Chondrocyte (in vitro differentiated cells): ENCODE measurements at regions not wholly inside any gene's neighbourhood (a gene's known extent, or its start where the extent isn't known, plus 50 kb on each side); places are given as distances from the start of the nearest gene placed in this dataset.

Experiments used
- DNase-seq: peaks from one replicate; pipeline ENCODE4 v3.0.0; 2021; ENCODE audit warnings: mixed read lengths, low spot score
- H3K27ac Mint-ChIP-seq: one replicate; pipeline ENCODE4 v1.8.0; 2021; ENCODE audit warnings: mild to moderate bottlenecking, moderate library complexity, mixed read lengths; ENCODE audit not compliant: unreplicated experiment
- H3K27me3 Mint-ChIP-seq: 2 replicates; pipeline ENCODE4 v1.8.0; 2021; ENCODE audit warnings: low read depth, mixed read lengths
- H3K36me3 Mint-ChIP-seq: 2 replicates; pipeline ENCODE4 v1.8.0; 2021; ENCODE audit warnings: low read depth, mixed read lengths
- H3K4me1 Mint-ChIP-seq: 2 replicates; pipeline ENCODE4 v1.8.0; 2021; ENCODE audit warnings: low read depth, mild to moderate bottlenecking, mixed read lengths
- H3K4me3 Mint-ChIP-seq: one replicate; pipeline ENCODE4 v1.8.0; 2021; ENCODE audit warnings: mild to moderate bottlenecking, moderate library complexity, mixed read lengths; ENCODE audit not compliant: unreplicated experiment
- H3K9me3 Mint-ChIP-seq: 2 replicates; pipeline ENCODE4 v1.8.0; 2021; ENCODE audit warnings: low read depth, mixed read lengths
- TF ChIP-seq, protein P1 (sequence below): fragments of 200-600 bp; sonication (generic); IDR thresholded peaks from 2 replicates; pipeline ENCODE4 v1.5.0; 2021; ENCODE audit warnings: antibody characterized with exemption, mild to moderate bottlenecking, moderate library complexity

DNA sequence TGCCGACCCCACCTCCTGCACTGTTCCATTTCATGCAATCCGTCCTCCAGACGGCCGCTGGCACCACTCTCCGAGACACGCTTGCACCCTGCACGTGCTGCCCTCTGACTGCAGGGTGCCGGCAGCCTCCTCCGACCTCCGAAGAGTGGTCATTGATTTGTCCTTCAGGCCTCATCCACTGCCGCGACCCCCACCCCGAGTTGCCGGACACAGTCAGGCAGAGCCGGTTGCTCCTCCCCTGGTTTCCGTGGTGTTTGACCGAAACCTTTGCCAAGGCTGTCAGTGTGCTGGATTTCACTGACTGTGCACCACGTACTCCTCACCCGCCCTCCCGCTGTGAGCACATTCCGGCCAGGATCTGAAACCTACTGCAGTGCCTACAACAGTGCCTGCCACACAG is 156.4 kb upstream of the PDE10A start:
- Mint-ChIP-seq H3K4me3 (no peak overlapping the region), H3K27me3 (peaks cover 21% of the 10 kb centered on the region), H3K9me3 (no peaks in the 10 kb centered on the region), H3K36me3 (no peaks in the 10 kb centered on the region), H3K4me1 (no peaks in the 10 kb centered on the region), H3K27ac (no peak overlapping the region)
- DNase-seq: no peak
- TF ChIP-seq, protein P1, sequence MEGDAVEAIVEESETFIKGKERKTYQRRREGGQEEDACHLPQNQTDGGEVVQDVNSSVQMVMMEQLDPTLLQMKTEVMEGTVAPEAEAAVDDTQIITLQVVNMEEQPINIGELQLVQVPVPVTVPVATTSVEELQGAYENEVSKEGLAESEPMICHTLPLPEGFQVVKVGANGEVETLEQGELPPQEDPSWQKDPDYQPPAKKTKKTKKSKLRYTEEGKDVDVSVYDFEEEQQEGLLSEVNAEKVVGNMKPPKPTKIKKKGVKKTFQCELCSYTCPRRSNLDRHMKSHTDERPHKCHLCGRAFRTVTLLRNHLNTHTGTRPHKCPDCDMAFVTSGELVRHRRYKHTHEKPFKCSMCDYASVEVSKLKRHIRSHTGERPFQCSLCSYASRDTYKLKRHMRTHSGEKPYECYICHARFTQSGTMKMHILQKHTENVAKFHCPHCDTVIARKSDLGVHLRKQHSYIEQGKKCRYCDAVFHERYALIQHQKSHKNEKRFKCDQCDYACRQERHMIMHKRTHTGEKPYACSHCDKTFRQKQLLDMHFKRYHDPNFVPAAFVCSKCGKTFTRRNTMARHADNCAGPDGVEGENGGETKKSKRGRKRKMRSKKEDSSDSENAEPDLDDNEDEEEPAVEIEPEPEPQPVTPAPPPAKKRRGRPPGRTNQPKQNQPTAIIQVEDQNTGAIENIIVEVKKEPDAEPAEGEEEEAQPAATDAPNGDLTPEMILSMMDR: no peak

DNA sequence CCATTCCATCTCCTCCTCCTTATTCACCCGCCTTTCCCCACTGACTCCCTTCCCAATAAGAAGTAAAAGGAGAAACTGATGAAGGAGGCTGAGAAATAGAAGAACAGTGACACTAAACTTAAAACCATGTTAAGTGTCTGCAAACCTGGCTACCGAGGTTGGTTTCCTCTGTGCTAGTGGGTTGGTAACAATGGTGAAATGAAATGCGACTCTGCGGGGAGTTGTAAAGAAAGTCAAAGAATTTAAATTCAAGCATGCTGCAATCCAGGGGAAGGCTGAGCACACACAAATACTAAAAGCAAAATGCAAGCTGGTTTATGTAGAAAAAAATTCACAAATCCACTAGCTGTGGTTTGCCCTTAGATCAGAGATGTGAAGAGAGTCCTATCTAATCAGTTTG is 155.2 kb upstream of the PDE10A start:
- peaks cover 24% of the 10 kb centered on the region for H3K27me3 Mint-ChIP-seq
- no peaks in the 10 kb centered on the region for H3K9me3 Mint-ChIP-seq
- no peak for DNase-seq
- no peak overlapping the region for H3K4me3 Mint-ChIP-seq
- H3K4me1 Mint-ChIP-seq: peaks cover under 1% of the 10 kb centered on the region
- H3K36me3 Mint-ChIP-seq: no peaks in the 10 kb centered on the region
- H3K27ac Mint-ChIP-seq: no peak overlapping the region
- TF ChIP-seq, protein P1: no peak

DNA sequence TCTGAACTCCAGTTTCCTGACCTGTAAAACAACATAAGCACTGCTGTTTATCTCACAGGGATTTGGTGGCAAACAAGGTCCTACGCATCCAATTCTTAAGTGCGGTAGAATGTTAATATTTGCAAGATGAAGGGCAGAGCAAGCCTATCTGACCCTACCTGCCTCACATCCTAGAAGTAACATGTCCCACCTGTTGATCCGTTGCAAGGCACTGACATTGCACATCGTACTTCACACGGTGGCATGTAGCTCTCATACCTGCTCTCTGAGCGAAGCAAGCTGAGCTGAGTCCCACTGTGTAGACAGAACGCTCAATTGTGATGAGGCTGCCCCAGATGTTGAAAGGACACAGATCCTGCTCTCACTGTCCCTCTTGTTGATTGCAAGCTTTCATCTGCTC is 154.7 kb upstream of the PDE10A start:
- Mint-ChIP-seq H3K27ac (no peak overlapping the region), H3K4me3 (no peak overlapping the region), H3K4me1 (peaks cover 2% of the 10 kb centered on the region), H3K9me3 (no peaks in the 10 kb centered on the region), H3K36me3 (no peaks in the 10 kb centered on the region), H3K27me3 (peaks cover 24% of the 10 kb centered on the region)
- TF ChIP-seq, protein P1: no peak
- DNase-seq: no peak

DNA sequence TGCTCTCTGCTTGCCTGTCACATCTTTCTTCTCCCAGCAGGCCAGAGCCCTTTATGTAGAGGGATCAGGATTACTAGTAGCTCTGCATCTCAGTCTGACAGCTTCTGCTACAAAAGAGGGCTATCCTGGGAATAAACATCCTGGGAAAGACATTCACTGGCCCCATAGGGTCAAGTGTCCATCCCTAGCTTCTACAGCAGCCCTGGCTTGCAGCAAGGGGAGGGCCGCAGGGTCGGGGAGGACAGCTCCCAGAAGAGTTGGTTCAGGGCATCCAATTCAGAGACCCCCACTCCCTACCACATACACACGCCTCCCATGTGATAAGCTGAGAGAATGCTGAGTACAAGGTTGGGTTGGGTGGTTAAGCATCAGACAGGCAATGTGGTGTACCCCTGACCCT is 154.1 kb upstream of the PDE10A start:
- Mint-ChIP-seq H3K36me3 (no peaks in the 10 kb centered on the region), H3K27me3 (peaks cover 24% of the 10 kb centered on the region), H3K27ac (no peak overlapping the region), H3K4me3 (no peak overlapping the region), H3K4me1 (peaks cover 2% of the 10 kb centered on the region), H3K9me3 (no peaks in the 10 kb centered on the region)
- no peak for DNase-seq
- TF ChIP-seq, protein P1: no peak

DNA sequence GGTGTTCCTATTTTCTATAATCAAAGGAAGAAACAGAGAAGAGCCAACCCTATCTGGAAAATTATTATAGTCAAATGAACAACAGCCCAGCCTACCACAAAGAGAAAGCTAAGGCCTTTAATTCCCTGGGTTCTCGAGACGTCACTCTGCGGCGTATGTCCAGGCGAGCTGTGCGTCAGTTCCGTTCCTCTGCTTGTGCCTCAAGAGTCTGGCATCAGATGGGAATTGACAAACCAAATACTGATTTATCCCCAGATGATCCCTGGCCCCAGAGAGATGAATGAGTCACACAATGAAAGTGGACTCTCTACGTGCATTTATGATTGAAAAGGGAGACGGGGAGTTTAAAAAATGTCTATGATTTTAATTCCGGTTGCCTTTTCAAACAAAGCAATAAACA is 151.6 kb upstream of the PDE10A start:
- Mint-ChIP-seq H3K27me3 (peaks cover 19% of the 10 kb centered on the region), H3K9me3 (peaks cover 8% of the 10 kb centered on the region), H3K27ac (no peak overlapping the region), H3K4me3 (no peak overlapping the region), H3K36me3 (no peaks in the 10 kb centered on the region), H3K4me1 (peaks cover 2% of the 10 kb centered on the region)
- no peak for DNase-seq
- TF ChIP-seq, protein P1: no peak
